ENCODE measurements at regions not wholly inside any gene's neighbourhood (a gene's known extent, or its start where the extent isn't known, plus 50 kb on each side); places are given as distances from the start of the nearest gene placed in this dataset.
A peak's percentile ranks its signal among the peaks of the same experiment; 100 is the strongest.
"Not testable (repeated sequence)": the region's sequence is repeated elsewhere in the genome, so short reads cannot be mapped to it uniquely, and the experiment has no call there.

GRCh38 chr2:87610974-87611373 lies 136.9 kb upstream of the PLGLB2 start:
- not testable (repeated sequence) for DNase-seq (ENCODE audit: low spot score)

- not testable (repeated sequence) for DNase-seq (ENCODE audit: low spot score)
Observed at GRCh38 chr2:87611416-87611815, 136.5 kb upstream of the PLGLB2 start.

GRCh38 chr2:87611956-87612355 lies 135.9 kb upstream of the PLGLB2 start:
- not testable (repeated sequence) for DNase-seq (ENCODE audit: low spot score)

GRCh38 chr2:87614829-87615434 lies 133.0 kb upstream of the PLGLB2 start:
- DNase-seq (ENCODE audit: low spot score): not testable (repeated sequence)

- DNase-seq (ENCODE audit: low spot score): not testable (repeated sequence)
Observed at GRCh38 chr2:87619121-87619520, 128.8 kb upstream of the PLGLB2 start.

GRCh38 chr2:87621139-87621538 lies 126.7 kb upstream of the PLGLB2 start:
- DNase-seq (ENCODE audit: low spot score): not testable (repeated sequence)

- not testable (repeated sequence) for DNase-seq (ENCODE audit: low spot score)
Observed at GRCh38 chr2:87622720-87623119, 125.2 kb upstream of the PLGLB2 start.

DNA sequence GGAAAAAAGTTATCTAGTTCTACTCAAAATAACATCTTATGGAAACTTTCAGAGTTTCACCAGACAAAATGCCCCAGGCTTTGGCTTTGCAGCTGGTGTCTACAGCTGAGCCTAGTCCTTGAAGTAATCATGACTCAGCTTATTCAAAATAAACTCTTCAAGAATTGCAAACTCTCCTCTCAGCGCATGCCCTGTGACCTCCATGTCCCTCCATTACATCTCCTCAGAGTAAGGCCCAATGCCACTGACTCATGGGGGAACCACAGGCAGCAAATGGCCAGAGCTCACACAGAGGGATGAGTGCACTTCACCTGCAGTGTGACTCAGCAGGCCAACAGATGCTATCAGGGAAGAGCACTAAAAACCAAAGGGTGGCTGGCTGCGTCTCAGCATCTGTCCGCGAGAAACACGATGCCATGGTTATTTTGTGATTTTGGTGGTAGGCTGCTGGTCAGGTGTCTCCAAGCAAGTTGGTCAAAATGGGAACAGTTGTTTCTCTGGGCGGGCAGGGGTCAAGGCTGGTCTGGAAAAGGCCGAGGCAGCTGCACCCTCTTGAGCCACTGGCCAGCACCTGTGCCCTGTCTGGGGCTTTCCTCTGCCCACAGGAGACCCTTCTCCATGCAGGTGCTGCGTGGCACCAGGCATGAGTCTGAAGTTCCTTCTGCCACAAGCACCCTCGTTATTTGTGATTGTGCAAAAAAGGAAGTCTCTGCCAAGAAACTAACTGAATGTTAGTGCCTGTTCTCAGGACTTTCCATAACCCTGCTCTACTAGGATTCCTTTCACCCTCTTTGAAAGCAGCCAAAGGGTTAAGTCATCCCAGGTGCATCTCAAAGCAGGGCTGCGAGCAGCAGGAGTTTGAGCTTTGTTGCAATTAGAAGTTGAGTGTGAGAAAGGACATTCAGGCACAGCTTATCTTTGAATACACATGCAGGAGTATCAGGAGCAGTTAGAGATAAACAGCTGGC lies 118.1 kb upstream of the PLGLB2 start:
- DNase-seq (ENCODE audit: low spot score): peak; percentile 37

DNA sequence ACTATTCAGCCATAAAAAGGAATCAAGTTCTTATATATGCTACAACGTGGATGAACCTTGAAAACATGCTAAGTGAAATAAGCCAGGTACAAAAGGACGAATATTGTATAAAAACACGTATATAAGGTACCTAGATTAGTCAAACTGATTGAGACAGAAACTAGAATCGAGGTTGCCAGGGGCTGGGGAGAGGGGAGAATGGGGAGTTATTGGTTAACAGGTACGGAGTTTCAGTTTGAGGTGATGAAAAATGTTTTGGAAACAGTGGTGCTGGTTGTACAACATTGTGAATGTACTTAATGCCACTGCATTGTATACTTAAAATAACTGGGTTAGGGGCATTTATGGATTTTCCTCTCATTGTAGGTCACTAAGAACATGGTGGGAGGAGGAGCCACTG lies 117.0 kb upstream of the PLGLB2 start:
- DNase-seq (ENCODE audit: low spot score): not testable (repeated sequence)

DNA sequence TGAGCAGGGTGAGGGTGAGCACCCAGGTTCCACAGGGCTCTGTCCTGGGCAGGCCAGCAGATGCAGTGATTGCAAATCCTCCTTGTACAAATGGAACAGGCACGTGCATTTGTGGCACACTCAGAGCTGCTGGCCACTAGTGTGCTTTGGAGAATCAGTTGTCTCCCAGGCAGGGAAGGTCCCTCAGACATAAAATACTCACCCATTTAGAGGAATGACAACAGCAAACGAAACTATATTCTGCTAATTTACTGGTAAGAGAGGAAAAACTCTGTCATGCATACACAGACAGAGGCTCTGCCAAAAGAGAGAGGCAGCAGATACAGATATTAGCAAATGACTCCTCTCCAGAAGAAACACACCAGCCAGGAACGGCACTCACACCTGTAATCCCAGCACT lies 116.5 kb upstream of the PLGLB2 start:
- not testable (repeated sequence) for DNase-seq (ENCODE audit: low spot score)

GRCh38 chr2:87633287-87633963 lies 114.5 kb upstream of the PLGLB2 start:
- DNase-seq (ENCODE audit: low spot score): not testable (repeated sequence)

DNA sequence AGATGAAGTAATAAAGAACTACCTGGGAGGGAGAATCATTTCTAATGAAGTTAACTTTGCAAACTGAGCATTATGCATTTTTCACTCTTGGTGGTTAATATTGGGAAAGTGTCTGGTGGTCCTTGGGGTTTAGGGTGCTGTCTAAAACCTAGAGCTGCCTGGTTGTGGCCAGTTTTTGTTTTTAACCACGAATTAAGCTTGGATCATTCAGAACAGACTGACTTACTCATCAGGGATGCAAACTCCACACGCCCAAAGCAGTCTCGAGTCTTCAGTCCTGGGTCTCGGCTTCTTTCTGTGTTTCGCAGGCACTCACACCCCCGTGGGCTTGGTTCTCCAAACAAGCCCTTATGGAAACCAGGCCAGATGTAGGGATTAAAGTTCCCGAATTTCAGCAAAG lies 113.8 kb upstream of the PLGLB2 start:
- DNase-seq (ENCODE audit: low spot score): not testable (repeated sequence)

DNA sequence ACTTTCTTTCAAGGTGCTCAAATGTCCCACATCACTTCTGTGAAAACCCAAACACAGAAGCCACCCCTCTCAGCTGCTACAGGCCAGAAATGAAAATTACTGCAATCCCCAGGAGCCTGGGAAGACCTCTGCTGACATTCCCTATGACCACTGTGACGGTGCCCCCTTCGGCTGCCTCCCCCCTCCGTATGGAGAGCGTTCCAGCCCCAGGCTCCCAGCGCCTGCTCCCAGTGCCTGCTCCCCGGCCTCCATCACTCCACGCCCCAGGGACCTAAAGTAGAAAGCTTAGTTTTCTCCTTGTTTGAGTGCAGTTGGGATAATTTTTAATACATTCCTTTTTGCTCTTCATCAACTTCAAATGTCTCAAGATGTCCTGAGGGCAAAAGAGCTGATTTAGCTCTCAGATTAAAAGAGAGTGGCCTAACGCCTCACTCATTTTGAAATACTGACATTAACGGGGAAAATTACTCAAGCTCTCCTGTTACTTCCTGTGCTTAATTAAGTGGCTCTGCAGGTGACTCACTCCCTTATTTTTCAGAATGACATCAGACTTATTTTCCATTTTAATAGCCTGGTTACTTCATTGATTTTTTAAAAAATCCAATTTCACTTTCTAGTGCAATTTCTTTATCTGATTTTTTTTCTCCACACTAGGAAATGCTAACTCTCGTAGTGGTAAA lies 112.8 kb upstream of the PLGLB2 start:
- not testable (repeated sequence) for DNase-seq (ENCODE audit: low spot score)

GRCh38 chr2:87636246-87636645 lies 111.6 kb upstream of the PLGLB2 start:
- not testable (repeated sequence) for DNase-seq (ENCODE audit: low spot score)

DNA sequence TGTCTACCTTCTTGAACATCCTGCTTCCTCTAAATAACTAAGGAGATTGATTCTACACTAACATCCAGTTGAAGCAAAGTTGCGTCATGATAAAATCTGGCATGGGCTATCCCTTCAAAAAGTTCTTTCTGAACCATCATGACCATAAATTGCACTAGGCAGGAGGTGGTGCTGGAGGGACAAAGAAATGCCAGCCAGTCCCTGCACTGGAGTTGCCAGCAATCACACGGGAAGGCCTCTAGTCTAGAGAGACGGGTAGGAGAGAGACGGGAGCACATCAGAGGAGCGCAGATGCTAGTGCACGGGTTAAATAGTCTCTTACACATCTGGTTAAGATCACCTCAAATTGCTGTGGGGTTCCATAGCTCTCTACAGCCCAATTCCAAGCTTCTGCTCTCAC lies 111.2 kb upstream of the PLGLB2 start:
- not testable (repeated sequence) for DNase-seq (ENCODE audit: low spot score)

GRCh38 chr2:87637249-87637990 lies 110.5 kb upstream of the PLGLB2 start:
- not testable (repeated sequence) for DNase-seq (ENCODE audit: low spot score)

DNA sequence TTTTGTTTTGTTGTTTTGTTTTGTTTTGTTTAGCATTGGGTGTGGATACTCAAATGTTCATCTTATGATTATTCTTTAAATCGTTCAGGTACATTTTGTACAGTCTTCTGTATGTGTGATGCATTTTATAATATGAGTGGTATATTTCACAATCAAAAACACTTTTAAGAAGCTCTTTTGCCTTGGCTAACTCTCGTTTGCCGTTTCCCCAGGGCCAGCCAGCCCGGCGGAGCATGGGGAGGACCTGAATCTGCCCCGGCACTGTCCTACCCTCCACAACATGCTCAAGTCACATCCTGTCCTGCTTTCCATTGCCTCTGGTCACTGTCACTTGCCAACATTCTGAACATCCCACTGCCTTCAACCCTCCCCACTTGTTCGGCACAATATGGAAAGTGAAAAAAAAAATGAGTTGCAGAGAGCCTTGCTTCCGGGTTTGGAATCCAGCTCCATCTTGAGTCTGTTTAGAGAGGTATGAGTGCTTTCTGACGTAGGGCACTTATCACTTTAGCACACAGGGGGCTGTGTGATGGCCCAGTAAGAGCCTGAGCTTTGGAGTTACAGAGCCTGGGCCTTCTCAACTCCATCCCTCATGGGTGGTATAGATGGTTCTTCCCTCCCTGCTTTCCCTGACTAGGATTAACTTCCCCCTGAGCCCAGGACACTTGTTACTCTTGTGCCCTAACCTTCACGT lies 109.6 kb upstream of the PLGLB2 start:
- not testable (repeated sequence) for DNase-seq (ENCODE audit: low spot score)

GRCh38 chr2:87638872-87639271 lies 109.0 kb upstream of the PLGLB2 start:
- not testable (repeated sequence) for DNase-seq (ENCODE audit: low spot score)

DNA sequence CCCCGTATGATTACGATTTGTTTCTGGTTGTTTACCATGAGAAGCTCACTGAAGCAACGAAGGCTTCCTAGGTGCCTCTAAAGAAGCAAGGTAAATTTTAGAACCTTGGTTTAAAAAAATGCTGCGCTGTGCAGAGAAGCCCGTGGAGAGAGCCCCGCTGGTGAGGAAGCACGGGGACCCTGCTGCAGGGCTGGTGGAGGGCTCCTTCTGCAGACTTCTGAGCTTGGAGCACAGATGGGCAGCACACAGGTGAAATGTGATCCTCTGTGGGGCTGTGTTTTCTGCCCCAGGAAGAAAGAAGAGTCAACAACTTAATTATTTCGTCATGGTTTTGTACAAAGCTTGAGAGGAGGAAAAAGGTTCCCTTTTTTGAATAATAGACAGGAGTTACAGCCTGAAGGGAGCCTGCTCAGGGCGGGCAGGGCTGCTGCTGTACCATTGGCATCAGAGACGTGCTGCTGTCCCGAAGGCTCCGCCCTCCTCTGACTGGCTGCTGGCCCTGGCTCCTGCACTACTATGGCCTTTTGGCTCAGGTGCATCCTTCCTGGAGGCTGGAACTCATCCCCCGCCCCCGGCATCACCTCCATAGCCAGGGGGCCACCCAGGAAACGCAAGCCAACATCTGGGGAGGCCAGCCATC lies 108.0 kb upstream of the PLGLB2 start:
- not testable (repeated sequence) for DNase-seq (ENCODE audit: low spot score)

DNA sequence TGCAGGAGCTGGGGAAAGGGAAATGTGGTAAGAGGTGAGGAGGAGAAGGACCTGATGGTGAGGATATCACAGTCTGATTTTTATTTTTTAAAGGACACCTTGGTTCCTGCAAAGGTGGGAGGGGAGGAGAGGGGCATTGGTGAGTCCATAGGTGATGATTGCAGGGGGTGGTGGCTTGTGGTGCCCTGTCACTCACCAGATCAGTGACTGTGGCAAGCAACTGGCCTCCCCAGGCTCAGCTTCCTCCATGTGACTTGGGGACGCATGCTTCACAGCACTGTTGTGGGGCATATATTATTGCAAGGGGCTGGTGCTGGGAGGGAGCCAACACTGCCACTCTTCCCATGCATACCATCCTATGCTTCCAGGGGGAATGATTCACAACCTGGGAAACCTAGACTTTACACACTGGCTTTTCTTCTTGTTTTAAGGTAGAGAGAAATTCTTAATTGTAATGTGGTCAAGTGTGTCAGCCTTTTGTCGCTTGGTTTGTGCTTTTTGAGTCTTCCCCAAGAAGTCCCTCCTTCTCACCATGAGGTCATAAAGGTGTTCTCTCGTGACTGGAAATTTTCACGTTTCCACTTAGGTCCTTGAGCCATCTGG lies 106.8 kb upstream of the PLGLB2 start:
- not testable (repeated sequence) for DNase-seq (ENCODE audit: low spot score)

All from CD4-positive, alpha-beta T cell treated with Interleukin-15 for 4 hours (primary cell).